HG02973 (cell line): ENCODE measurements at regions not wholly inside any gene's neighbourhood (a gene's known extent, or its start where the extent isn't known, plus 50 kb on each side); places are given as distances from the start of the nearest gene placed in this dataset.

Experiments
- ATAC-seq: cut with Tn5 transposase; IDR thresholded peaks from one replicate; pipeline ENCODE4 v1.9.1; 2021; ENCODE audit warnings: moderate library complexity; ENCODE audit not compliant: unreplicated experiment

- no peak for ATAC-seq
Measured at GRCh38 chr6:84526631-84527030, 237.8 kb downstream of the TBX18 start.

- no peak for ATAC-seq
Measured at GRCh38 chr6:84525907-84526306, 238.5 kb downstream of the TBX18 start.

GRCh38 chr6:84524636-84525035 is 239.8 kb downstream of the TBX18 start:
- no peak for ATAC-seq

GRCh38 chr6:84522135-84522549 is 242.3 kb downstream of the TBX18 start:
- no peak for ATAC-seq

GRCh38 chr6:84521511-84521910 is 242.9 kb downstream of the TBX18 start:
- ATAC-seq: no peak

GRCh38 chr6:84517741-84518530 is 246.5 kb downstream of the TBX18 start:
- no peak for ATAC-seq

- no peak for ATAC-seq
Measured at GRCh38 chr6:84516154-84516553, 248.2 kb downstream of the TBX18 start.

GRCh38 chr6:84515067-84515466 is 249.3 kb downstream of the TBX18 start:
- no peak for ATAC-seq

- ATAC-seq: no peak
Measured at GRCh38 chr6:84514089-84514971, 250.1 kb downstream of the TBX18 start.

- ATAC-seq: no peak
Measured at GRCh38 chr6:84512391-84512790, 252.0 kb downstream of the TBX18 start.

- ATAC-seq: no peak
Measured at GRCh38 chr6:84511929-84512328, 252.5 kb downstream of the TBX18 start.

- no peak for ATAC-seq
Measured at GRCh38 chr6:84508981-84509380, 255.4 kb downstream of the TBX18 start.

- no peak for ATAC-seq
Measured at GRCh38 chr6:84508334-84508733, 256.1 kb downstream of the TBX18 start.

- no peak for ATAC-seq
Measured at GRCh38 chr6:84504025-84504424, 260.4 kb downstream of the TBX18 start.

GRCh38 chr6:84501315-84501714 is 263.1 kb downstream of the TBX18 start:
- no peak for ATAC-seq

GRCh38 chr6:84500726-84501125 is 263.7 kb downstream of the TBX18 start:
- no peak for ATAC-seq

- no peak for ATAC-seq
Measured at GRCh38 chr6:84498905-84499304, 265.5 kb downstream of the TBX18 start.

GRCh38 chr6:84492241-84493165 is 265.1 kb upstream of the CEP162 start:
- no peak for ATAC-seq

- no peak for ATAC-seq
Measured at GRCh38 chr6:84489598-84489997, 262.2 kb upstream of the CEP162 start.

GRCh38 chr6:84486526-84486925 is 259.1 kb upstream of the CEP162 start:
- ATAC-seq: no peak

GRCh38 chr6:84469144-84469543 is 241.7 kb upstream of the CEP162 start:
- ATAC-seq: no peak
